HFFc6 (cell line): ENCODE measurements at regions not wholly inside any gene's neighbourhood (a gene's known extent, or its start where the extent isn't known, plus 50 kb on each side); places are given as distances from the start of the nearest gene placed in this dataset.

Experiments used
- DNase-seq: peaks from one replicate; pipeline ENCODE4 v3.0.0-alpha.2; 2018
- H3K27ac Mint-ChIP-seq: 2 replicates; pipeline ENCODE4 v1.8.0; 2020; ENCODE audit warnings: mild to moderate bottlenecking, mixed read lengths
- H3K27me3 Mint-ChIP-seq: 2 replicates; pipeline ENCODE4 v1.8.0; 2021; ENCODE audit warnings: mild to moderate bottlenecking, moderate library complexity, mixed read lengths; ENCODE audit not compliant: insufficient read depth
- H3K36me3 Mint-ChIP-seq: 2 replicates; pipeline ENCODE4 v1.8.0; 2021; ENCODE audit warnings: low read depth, mixed read lengths
- H3K4me1 Mint-ChIP-seq: 2 replicates; pipeline ENCODE4 v1.8.0; 2020; ENCODE audit warnings: low read depth, mixed read lengths
- H3K4me3 Mint-ChIP-seq: 2 replicates; pipeline ENCODE4 v1.8.0; 2020; ENCODE audit warnings: mild to moderate bottlenecking, moderate library complexity, mixed read lengths
- H3K9me3 Mint-ChIP-seq: 2 replicates; pipeline ENCODE4 v1.8.0; 2020; ENCODE audit warnings: mild to moderate bottlenecking, mixed read lengths
- CTCF ChIP-seq: fragments of 200-600 bp; sonication (generic); IDR thresholded peaks from 2 replicates; pipeline ENCODE4 v1.5.0; 2021; ENCODE audit warnings: antibody characterized with exemption, mild to moderate bottlenecking

DNA sequence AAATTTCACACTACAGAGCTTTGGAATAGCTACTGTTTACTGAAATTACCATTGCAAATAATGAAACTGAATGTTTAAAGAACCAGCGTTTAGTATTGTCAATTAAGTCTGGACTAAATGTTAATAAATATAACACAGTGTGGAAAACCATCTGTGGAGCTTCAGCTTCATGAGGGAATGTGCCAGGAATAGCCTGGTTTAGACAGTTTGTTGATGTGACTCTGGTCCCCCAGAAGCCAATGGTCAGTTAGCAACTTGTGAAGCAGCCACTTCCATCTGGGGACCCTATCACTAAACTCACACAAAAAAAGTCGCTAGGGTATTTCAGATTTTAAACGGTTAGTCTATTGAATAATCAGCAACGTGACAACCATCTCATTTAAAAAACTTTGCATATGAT, 207.8 kb downstream of the RAMP3 start:
- no peaks in the 10 kb centered on the region for H3K36me3 Mint-ChIP-seq
- H3K27ac Mint-ChIP-seq, result no peak overlapping the region
- H3K27me3 Mint-ChIP-seq, result peaks cover 19% of the 10 kb centered on the region
- H3K4me1 Mint-ChIP-seq, result no peaks in the 10 kb centered on the region
- no peak for TF ChIP-seq CTCF
- DNase-seq, result no peak
- no peaks in the 10 kb centered on the region for H3K9me3 Mint-ChIP-seq
- no peak overlapping the region for H3K4me3 Mint-ChIP-seq

DNA sequence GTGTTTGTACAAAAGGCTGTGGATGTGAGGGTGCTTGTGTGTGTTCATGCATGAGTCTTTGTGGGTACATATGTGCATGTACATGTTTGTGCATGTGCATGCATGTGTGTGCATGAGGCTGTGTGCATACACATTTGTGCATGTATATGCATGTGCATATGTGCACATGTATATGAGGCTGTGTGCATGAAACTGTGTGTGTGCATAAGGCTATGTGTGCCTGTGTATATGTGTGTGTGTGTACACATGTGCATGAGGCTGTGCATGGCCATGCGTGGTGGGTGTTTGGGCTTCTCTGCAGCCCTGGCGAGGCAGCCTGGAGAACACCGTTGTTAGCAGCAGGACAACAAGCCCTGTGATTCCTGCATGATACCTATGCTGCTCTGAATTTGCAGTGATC, 207.7 kb upstream of the ADCY1 start:
- Mint-ChIP-seq H3K9me3 (no peaks in the 10 kb centered on the region), H3K4me3 (no peak overlapping the region), H3K27me3 (peaks cover 16% of the 10 kb centered on the region)

GRCh38 chr7:45367026-45367425, 207.1 kb upstream of the ADCY1 start:
- Mint-ChIP-seq H3K27me3 (peaks cover 16% of the 10 kb centered on the region), H3K27ac (no peak overlapping the region), H3K36me3 (no peaks in the 10 kb centered on the region), H3K4me1 (no peaks in the 10 kb centered on the region), H3K9me3 (no peaks in the 10 kb centered on the region), H3K4me3 (no peak overlapping the region)
- no peak for DNase-seq
- no peak for TF ChIP-seq CTCF

More for the DNA sequence above, 207.7 kb upstream of the ADCY1 start:
- Mint-ChIP-seq H3K4me1 (no peaks in the 10 kb centered on the region), H3K27ac (no peak overlapping the region), H3K36me3 (no peaks in the 10 kb centered on the region)
- TF ChIP-seq CTCF, result no peak
- DNase-seq, result no peak

- peak; percentile 38 for TF ChIP-seq CTCF
- no peak for DNase-seq
- Mint-ChIP-seq H3K9me3 (no peaks in the 10 kb centered on the region), H3K27me3 (peaks cover 18% of the 10 kb centered on the region), H3K27ac (no peak overlapping the region), H3K36me3 (no peaks in the 10 kb centered on the region), H3K4me1 (no peaks in the 10 kb centered on the region), H3K4me3 (no peak overlapping the region)
Observed at GRCh38 chr7:45368129-45368807, 205.9 kb upstream of the ADCY1 start.

DNA sequence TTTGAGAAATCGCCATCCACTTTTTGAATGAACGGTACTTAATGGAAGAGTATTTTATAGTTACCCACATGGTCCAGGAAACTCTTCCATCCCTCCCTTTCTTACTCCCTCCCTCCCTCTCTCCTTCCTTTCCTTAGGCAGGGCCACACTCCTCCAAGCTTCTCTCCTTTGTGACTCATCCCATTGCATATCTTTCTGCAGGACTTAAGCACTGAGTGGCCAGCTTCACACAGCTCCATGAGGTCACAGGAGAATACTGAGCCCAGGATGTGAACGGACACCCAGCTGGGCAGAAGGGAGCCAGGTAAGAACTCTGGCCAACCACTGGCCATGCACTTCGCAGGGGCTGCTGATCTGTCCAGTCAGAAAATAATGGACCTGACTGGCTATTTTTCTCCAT, 189.7 kb upstream of the ADCY1 start:
- no peaks in the 10 kb centered on the region for H3K9me3 Mint-ChIP-seq
- DNase-seq, result peak; percentile 17

More for the DNA sequence above, 189.7 kb upstream of the ADCY1 start:
- no peak overlapping the region for H3K4me3 Mint-ChIP-seq
- TF ChIP-seq CTCF, result no peak
- no peak overlapping the region for H3K27ac Mint-ChIP-seq
- H3K4me1 Mint-ChIP-seq, result no peaks in the 10 kb centered on the region
- H3K27me3 Mint-ChIP-seq, result peaks cover 4% of the 10 kb centered on the region
- H3K36me3 Mint-ChIP-seq, result no peaks in the 10 kb centered on the region
